IMR-90 (cell line): ENCODE measurements at regions not wholly inside any gene's neighbourhood (a gene's known extent, or its start where the extent isn't known, plus 50 kb on each side); places are given as distances from the start of the nearest gene placed in this dataset.

Source experiments
- ATAC-seq: fragments of 200-7000 bp; cut with Tn5 transposase; 2 replicates; pipeline ENCODE4 v1.9.1; 2020; ENCODE audit warnings: low read depth, mild to moderate bottlenecking, moderate library complexity
- BruUV-seq: library from RNA; stranded (reverse); fragments of 400-500 nt; replicated peaks from 2 replicates; lab custom pipeline; 2021; lab: Mats Ljungman, UMichigan
- CTCF ChIA-PET: fragments of 300-600 bp; formaldehyde crosslinking; extraction: SDS; loops from one replicate; lab custom pipeline; 2021; ENCODE audit warnings: antibody characterized with exemption; lab: Yijun Ruan, JAX
- POLR2A ChIA-PET: fragments of 300-600 bp; sonication (Branson Sonifier 250); formaldehyde crosslinking; loops from one replicate; lab custom pipeline; 2022; ENCODE audit warnings: antibody characterized with exemption; ENCODE audit not compliant: unreplicated experiment; lab: Charles Lee
- DNase-seq: peaks from one replicate; pipeline ENCODE4 v3.0.0; 2013
- H2AFZ ChIP-seq: replicated peaks from 2 replicates; pipeline ENCODE3; 2013; ENCODE audit warnings: low read length, mild to moderate bottlenecking; ENCODE audit not compliant: poor library complexity
- H2AK5ac ChIP-seq: 2 replicates; pipeline ENCODE4 v1.6.1; 2013; ENCODE audit warnings: low read depth, low read length, inconsistent platforms
- H2AK9ac ChIP-seq: replicated peaks from 2 replicates; pipeline ENCODE3; 2013; ENCODE audit warnings: mild to moderate bottlenecking, low read depth, low read length, moderate library complexity; ENCODE audit not compliant: poor library complexity
- H2BK120ac ChIP-seq: 2 replicates; pipeline ENCODE4 v1.6.1; 2013; ENCODE audit warnings: low read depth, low read length, inconsistent platforms
- H2BK15ac ChIP-seq: 3 replicates; pipeline ENCODE4 v1.6.1; 2013; ENCODE audit warnings: low read depth, low read length, inconsistent platforms
- H2BK20ac ChIP-seq: 2 replicates; pipeline ENCODE4 v1.6.1; 2013; ENCODE audit warnings: low read depth, mild to moderate bottlenecking, inconsistent platforms, low read length, moderate library complexity
- H2BK5ac ChIP-seq: 2 replicates; pipeline ENCODE4 v1.6.1; 2013; ENCODE audit warnings: mild to moderate bottlenecking, low read depth, low read length, inconsistent platforms; ENCODE audit not compliant: poor library complexity, severe bottlenecking
- H3K14ac ChIP-seq: replicated peaks from 2 replicates; pipeline ENCODE4 v1.6.1; 2013; ENCODE audit warnings: low read depth, low read length, inconsistent platforms
- H3K18ac ChIP-seq: 2 replicates; pipeline ENCODE4 v1.6.1; 2013; ENCODE audit warnings: low read depth, low read length, control low read depth
- H3K23ac ChIP-seq: 2 replicates; pipeline ENCODE4 v1.6.1; 2013; ENCODE audit warnings: low read depth, low read length, inconsistent platforms
- H3K27ac ChIP-seq: 2 replicates; pipeline ENCODE4 v1.5.1; 2013; ENCODE audit warnings: mild to moderate bottlenecking, control low read depth, low read length; ENCODE audit not compliant: insufficient read depth
- H3K27me3 ChIP-seq: 2 replicates; pipeline ENCODE4 v1.6.1; 2013; ENCODE audit warnings: low read length; ENCODE audit not compliant: control insufficient read depth, insufficient read depth
- H3K36me3 ChIP-seq: 2 replicates; pipeline ENCODE4 v1.6.1; 2013; ENCODE audit warnings: low read length, mixed read lengths; ENCODE audit not compliant: control insufficient read depth, insufficient read depth
- H3K4ac ChIP-seq: 2 replicates; pipeline ENCODE4 v1.6.1; 2013; ENCODE audit warnings: low read depth, low read length, inconsistent platforms
- H3K4me1 ChIP-seq: 2 replicates; pipeline ENCODE4 v1.6.1; 2013; ENCODE audit warnings: low read length, mixed read lengths; ENCODE audit not compliant: control insufficient read depth, insufficient read depth
- H3K4me2 ChIP-seq: 2 replicates; pipeline ENCODE4 v1.6.1; 2013; ENCODE audit warnings: low read depth, mild to moderate bottlenecking, control low read depth, low read length, moderate library complexity
- H3K4me3 ChIP-seq: 2 replicates; pipeline ENCODE4 v1.5.1; 2013; ENCODE audit warnings: low read depth, mild to moderate bottlenecking, control low read depth, low read length, moderate library complexity; ENCODE audit not compliant: insufficient read depth
- H3K56ac ChIP-seq: 2 replicates; pipeline ENCODE4 v1.6.1; 2013; ENCODE audit warnings: low read length, inconsistent platforms; ENCODE audit not compliant: insufficient read depth; ENCODE audit errors: extremely low read depth
- H3K79me1 ChIP-seq, 2 experiments: 2 replicates each; pipeline ENCODE4 v1.6.1; 2013; ENCODE audit warnings: low read length in 2 of 2, inconsistent platforms in 1 of 2, low read depth in 1 of 2
- H3K9ac ChIP-seq: 2 replicates; pipeline ENCODE4 v1.6.1; 2013; ENCODE audit warnings: low read depth, low read length, control low read depth
- H3K9me1 ChIP-seq: 2 replicates; pipeline ENCODE4 v1.6.1; 2013; ENCODE audit warnings: low read length, inconsistent platforms; ENCODE audit not compliant: insufficient read depth
- H3K9me3 ChIP-seq: 2 replicates; pipeline ENCODE4 v1.6.1; 2013; ENCODE audit warnings: low read length; ENCODE audit not compliant: control insufficient read depth, insufficient read depth
- H4K20me1 ChIP-seq: 2 replicates; pipeline ENCODE4 v1.6.1; 2013; ENCODE audit warnings: low read length, inconsistent platforms; ENCODE audit not compliant: insufficient read depth
- H4K5ac ChIP-seq: 2 replicates; pipeline ENCODE4 v1.6.1; 2013; ENCODE audit warnings: mild to moderate bottlenecking, low read depth, low read length, control low read depth
- H4K8ac ChIP-seq, 2 experiments: 2 replicates each; pipeline ENCODE4 v1.6.1; 2013; ENCODE audit warnings: low read depth in 2 of 2, low read length in 2 of 2, control low read depth in 1 of 2, inconsistent platforms in 1 of 2
- H4K91ac ChIP-seq: 2 replicates; pipeline ENCODE4 v1.6.1; 2013; ENCODE audit warnings: low read depth, low read length, inconsistent platforms; ENCODE audit not compliant: insufficient read depth
- BHLHE40 ChIP-seq: fragments of 150-350 bp; IDR thresholded peaks from 2 replicates; pipeline ENCODE4 v1.6.1; 2016; ENCODE audit warnings: mild to moderate bottlenecking, low read depth, low read length
- CEBPB ChIP-seq: IDR thresholded peaks from 2 replicates; pipeline ENCODE4 v1.6.1; 2012; ENCODE audit warnings: low read depth, low read length, improper control_type of control experiment
- CHD1 ChIP-seq: IDR thresholded peaks from 2 replicates; pipeline ENCODE4 v1.6.1; 2012; ENCODE audit warnings: low read depth, low read length, improper control_type of control experiment
- MAFK ChIP-seq: IDR thresholded peaks from 2 replicates; pipeline ENCODE4 v1.6.1; 2012; ENCODE audit warnings: low read depth, low read length, improper control_type of control experiment
- MAZ ChIP-seq: IDR thresholded peaks from 2 replicates; pipeline ENCODE4 v1.6.1; 2012; ENCODE audit warnings: low read depth, mild to moderate bottlenecking, low read length, improper control_type of control experiment, moderate library complexity, borderline replicate concordance
- NFE2L2 ChIP-seq: fragments of 150-350 bp; IDR thresholded peaks from 2 replicates; pipeline ENCODE4 v1.6.1; 2016; ENCODE audit warnings: low read depth, mild to moderate bottlenecking, low read length
- RAD21 ChIP-seq: IDR thresholded peaks from 2 replicates; pipeline ENCODE4 v1.6.1; 2012; ENCODE audit warnings: low read length, improper control_type of control experiment
- RFX5 ChIP-seq: IDR thresholded peaks from 2 replicates; pipeline ENCODE4 v1.8.0; 2012; ENCODE audit warnings: low read depth, mild to moderate bottlenecking, low read length, moderate library complexity
- SMC3 ChIP-seq: fragments of 150-350 bp; IDR thresholded peaks from 2 replicates; pipeline ENCODE4 v1.6.1; 2016; ENCODE audit warnings: low read depth, mild to moderate bottlenecking, antibody characterized with exemption, low read length, moderate library complexity
- WGBS, 2 experiments: methylation state at CpG; one replicate each; pipeline versions ENCODE4 v1.1.5 to v1.1.7; 2013; ENCODE audit warnings: missing lambda C conversion rate in 2 of 2; ENCODE audit not compliant: insufficient read length in 1 of 2; ENCODE audit errors: extremely low coverage in 2 of 2; 5-methylcytosine and 5-hydroxymethylcytosine counted together
- dilution Hi-C: fragments of 300-500 bp; cut with HindIII; formaldehyde crosslinking; loops from one replicate; pipeline ENCODE4 v1.14.3; 2018; ENCODE audit warnings: low sequenced_read_pairs; ENCODE audit not compliant: unreplicated experiment
- in situ Hi-C: fragments of 300-500 bp; cut with MboI; formaldehyde crosslinking; loops from 3 replicates; pipeline ENCODE4 v1.14.3; 2019; ENCODE audit warnings: low sequenced_read_pairs, inconsistent platforms, mixed read lengths
- intact Hi-C: fragments of 100-400 bp; cut with micrococcal nuclease; formaldehyde crosslinking; loops from 2 replicates; pipeline ENCODE4 v1.10.0; 2022
- TF ChIP-seq, protein P1 (sequence below): fragments of 150-350 bp; IDR thresholded peaks from 2 replicates; pipeline ENCODE4 v1.6.1; 2016; ENCODE audit warnings: low read depth, mild to moderate bottlenecking, low read length, moderate library complexity, borderline replicate concordance
- TF ChIP-seq, protein P2 (sequence below): conservative IDR thresholded peaks from 2 replicates; pipeline ENCODE4 v1.5.1; 2012; ENCODE audit warnings: mild to moderate bottlenecking, low read depth, low read length, improper control_type of control experiment

DNA sequence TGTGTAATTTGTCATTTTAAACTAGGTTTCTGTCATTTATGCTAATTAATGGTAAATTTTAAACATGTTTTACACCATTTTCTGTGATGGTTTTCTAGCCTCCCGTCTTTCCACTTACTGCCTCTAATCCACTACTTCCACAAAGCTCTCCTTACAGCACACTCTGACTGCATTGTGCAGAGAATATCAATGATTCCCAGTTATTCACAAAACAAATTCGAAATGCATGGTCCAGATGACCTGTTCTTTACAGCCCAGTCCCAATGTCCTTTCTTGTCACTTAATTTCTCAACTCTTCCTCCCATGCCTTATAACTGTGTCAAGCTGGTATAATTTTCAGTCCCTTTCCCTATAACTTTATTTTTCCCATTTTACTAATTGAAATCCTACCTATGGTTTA lies 770.5 kb downstream of the USP25 start:
- Histone ChIP-seq H2AK9ac (no peak overlapping the region), H3K9me1 (no peaks in the 10 kb centered on the region), H4K20me1 (no peaks in the 10 kb centered on the region), H4K5ac (no peak overlapping the region), H3K79me1 (no peaks in the 10 kb centered on the region), H3K23ac (no peak overlapping the region), H3K9me3 (no peaks in the 10 kb centered on the region), H3K9ac (no peak overlapping the region), H3K56ac (no peak overlapping the region), H4K91ac (no peak overlapping the region), H3K4me1 (no peaks in the 10 kb centered on the region), H3K4me3 (no peak overlapping the region), H3K18ac (no peak overlapping the region), H3K27me3 (no peaks in the 10 kb centered on the region), H2BK120ac (no peak overlapping the region), H3K27ac (no peak overlapping the region), H3K4me2 (no peak overlapping the region), H2AFZ (no peak overlapping the region), H4K8ac (no peak overlapping the region), H3K36me3 (no peaks in the 10 kb centered on the region), H2BK15ac (no peak overlapping the region), H3K4ac (no peak overlapping the region), H2BK20ac (no peak overlapping the region), H2AK5ac (no peak overlapping the region), H3K14ac (no peak overlapping the region), H2BK5ac (no peak overlapping the region)
- BruUV-seq: no TSS peak
- intact Hi-C loops: no loop called here
- WGBS, 2 experiments: no CpG with 5 or more reads among the region's 2 CpGs
- POLR2A ChIA-PET: no interaction called here
- CTCF ChIA-PET: no interaction called here
- dilution Hi-C loops: no loop called here
- DNase-seq (no peak), ATAC-seq (no peak)
- TF ChIP-seq MAFK (no peak), BHLHE40 (no peak), RAD21 (no peak), SMC3 (no peak), NFE2L2 (no peak), CHD1 (no peak), RFX5 (no peak), CEBPB (no peak), MAZ (no peak)
- TF ChIP-seq, protein P1, sequence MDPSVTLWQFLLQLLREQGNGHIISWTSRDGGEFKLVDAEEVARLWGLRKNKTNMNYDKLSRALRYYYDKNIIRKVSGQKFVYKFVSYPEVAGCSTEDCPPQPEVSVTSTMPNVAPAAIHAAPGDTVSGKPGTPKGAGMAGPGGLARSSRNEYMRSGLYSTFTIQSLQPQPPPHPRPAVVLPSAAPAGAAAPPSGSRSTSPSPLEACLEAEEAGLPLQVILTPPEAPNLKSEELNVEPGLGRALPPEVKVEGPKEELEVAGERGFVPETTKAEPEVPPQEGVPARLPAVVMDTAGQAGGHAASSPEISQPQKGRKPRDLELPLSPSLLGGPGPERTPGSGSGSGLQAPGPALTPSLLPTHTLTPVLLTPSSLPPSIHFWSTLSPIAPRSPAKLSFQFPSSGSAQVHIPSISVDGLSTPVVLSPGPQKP: no peak
- TF ChIP-seq, protein P2, sequence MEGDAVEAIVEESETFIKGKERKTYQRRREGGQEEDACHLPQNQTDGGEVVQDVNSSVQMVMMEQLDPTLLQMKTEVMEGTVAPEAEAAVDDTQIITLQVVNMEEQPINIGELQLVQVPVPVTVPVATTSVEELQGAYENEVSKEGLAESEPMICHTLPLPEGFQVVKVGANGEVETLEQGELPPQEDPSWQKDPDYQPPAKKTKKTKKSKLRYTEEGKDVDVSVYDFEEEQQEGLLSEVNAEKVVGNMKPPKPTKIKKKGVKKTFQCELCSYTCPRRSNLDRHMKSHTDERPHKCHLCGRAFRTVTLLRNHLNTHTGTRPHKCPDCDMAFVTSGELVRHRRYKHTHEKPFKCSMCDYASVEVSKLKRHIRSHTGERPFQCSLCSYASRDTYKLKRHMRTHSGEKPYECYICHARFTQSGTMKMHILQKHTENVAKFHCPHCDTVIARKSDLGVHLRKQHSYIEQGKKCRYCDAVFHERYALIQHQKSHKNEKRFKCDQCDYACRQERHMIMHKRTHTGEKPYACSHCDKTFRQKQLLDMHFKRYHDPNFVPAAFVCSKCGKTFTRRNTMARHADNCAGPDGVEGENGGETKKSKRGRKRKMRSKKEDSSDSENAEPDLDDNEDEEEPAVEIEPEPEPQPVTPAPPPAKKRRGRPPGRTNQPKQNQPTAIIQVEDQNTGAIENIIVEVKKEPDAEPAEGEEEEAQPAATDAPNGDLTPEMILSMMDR: no peak
- in situ Hi-C loops: no loop called here
